HFFc6 (cell line): ENCODE measurements at regions not wholly inside any gene's neighbourhood (a gene's known extent, or its start where the extent isn't known, plus 50 kb on each side); places are given as distances from the start of the nearest gene placed in this dataset.

Source experiments
- DNase-seq: peaks from one replicate; pipeline ENCODE4 v3.0.0-alpha.2; 2018
- H3K27ac Mint-ChIP-seq: 2 replicates; pipeline ENCODE4 v1.8.0; 2020; ENCODE audit warnings: mild to moderate bottlenecking, mixed read lengths
- H3K27me3 Mint-ChIP-seq: 2 replicates; pipeline ENCODE4 v1.8.0; 2021; ENCODE audit warnings: mild to moderate bottlenecking, moderate library complexity, mixed read lengths; ENCODE audit not compliant: insufficient read depth
- H3K36me3 Mint-ChIP-seq: 2 replicates; pipeline ENCODE4 v1.8.0; 2021; ENCODE audit warnings: low read depth, mixed read lengths
- H3K4me1 Mint-ChIP-seq: 2 replicates; pipeline ENCODE4 v1.8.0; 2020; ENCODE audit warnings: low read depth, mixed read lengths
- H3K4me3 Mint-ChIP-seq: 2 replicates; pipeline ENCODE4 v1.8.0; 2020; ENCODE audit warnings: mild to moderate bottlenecking, moderate library complexity, mixed read lengths
- H3K9me3 Mint-ChIP-seq: 2 replicates; pipeline ENCODE4 v1.8.0; 2020; ENCODE audit warnings: mild to moderate bottlenecking, mixed read lengths
- CTCF ChIP-seq: fragments of 200-600 bp; sonication (generic); IDR thresholded peaks from 2 replicates; pipeline ENCODE4 v1.5.0; 2021; ENCODE audit warnings: antibody characterized with exemption, mild to moderate bottlenecking

GRCh38 chr3:180546863-180547262 is 55.1 kb upstream of the TTC14 start:
- Mint-ChIP-seq H3K4me1 (peaks cover 25% of the 10 kb centered on the region), H3K9me3 (no peaks in the 10 kb centered on the region), H3K27ac (no peak overlapping the region), H3K4me3 (no peak overlapping the region), H3K27me3 (no peaks in the 10 kb centered on the region; the same call in 1 of the 2 replicates), H3K36me3 (no peaks in the 10 kb centered on the region)
- no peak for TF ChIP-seq CTCF
- DNase-seq: no peak

- DNase-seq: peak; percentile 38
- peak overlapping the region; percentile 50 for H3K4me3 Mint-ChIP-seq
- no peaks in the 10 kb centered on the region for H3K36me3 Mint-ChIP-seq
- H3K9me3 Mint-ChIP-seq: no peaks in the 10 kb centered on the region
- peak overlapping the region; percentile 63 for H3K27ac Mint-ChIP-seq
- peaks cover 25% of the 10 kb centered on the region for H3K4me1 Mint-ChIP-seq
- H3K27me3 Mint-ChIP-seq: no peaks in the 10 kb centered on the region; the same call in 1 of the 2 replicates
- TF ChIP-seq CTCF: no peak
These were observed 53.9 kb upstream of the TTC14 start for GRCh38 chr3:180548050-180548449.
